Activated naive CD4-positive, alpha-beta T cell treated with anti-CD3 and anti-CD28 coated beads, Interleukin-2, amount 50 U/mL, for 16 hours (primary cell): ENCODE measurements at regions not wholly inside any gene's neighbourhood (a gene's known extent, or its start where the extent isn't known, plus 50 kb on each side); places are given as distances from the start of the nearest gene placed in this dataset.

ENCODE experiments used
- DNase-seq: peaks from one replicate; pipeline ENCODE4 v3.0.0-alpha.2; 2020

- no peak for DNase-seq
Observed at GRCh38 chr18:77763530-77764145, 514.0 kb downstream of the GALR1 start.

GRCh38 chr18:77765468-77765867 lies 515.8 kb downstream of the GALR1 start:
- no peak for DNase-seq

GRCh38 chr18:77766421-77766820 lies 516.8 kb downstream of the GALR1 start:
- no peak for DNase-seq

- no peak for DNase-seq
Observed at GRCh38 chr18:77772177-77772576, 522.5 kb downstream of the GALR1 start.

GRCh38 chr18:77776104-77776503 lies 526.5 kb downstream of the GALR1 start:
- no peak for DNase-seq

GRCh38 chr18:77777163-77777562 lies 527.5 kb downstream of the GALR1 start:
- DNase-seq: no peak

- DNase-seq: no peak
Observed at GRCh38 chr18:77784759-77785379, 535.2 kb downstream of the GALR1 start.

GRCh38 chr18:77785415-77785975 lies 535.8 kb downstream of the GALR1 start:
- DNase-seq: no peak

- no peak for DNase-seq
Observed at GRCh38 chr18:77803024-77803423, 553.4 kb downstream of the GALR1 start.

- no peak for DNase-seq
Observed at GRCh38 chr18:77804382-77804781, 554.7 kb downstream of the GALR1 start.

- DNase-seq: no peak
Observed at GRCh38 chr18:77807650-77808049, 558.0 kb downstream of the GALR1 start.

GRCh38 chr18:77811503-77811902 lies 561.9 kb downstream of the GALR1 start:
- no peak for DNase-seq

- no peak for DNase-seq
Observed at GRCh38 chr18:77815666-77816338, 566.2 kb downstream of the GALR1 start.

- DNase-seq: no peak
Observed at GRCh38 chr18:77818328-77818727, 568.7 kb downstream of the GALR1 start.

GRCh38 chr18:77820472-77820871 lies 570.8 kb downstream of the GALR1 start:
- DNase-seq: no peak

GRCh38 chr18:77821892-77822291 lies 572.2 kb downstream of the GALR1 start:
- no peak for DNase-seq

GRCh38 chr18:77822632-77823031 lies 573.0 kb downstream of the GALR1 start:
- no peak for DNase-seq

GRCh38 chr18:77833807-77834206 lies 584.2 kb downstream of the GALR1 start:
- DNase-seq: no peak

GRCh38 chr18:77851802-77852201 lies 602.2 kb downstream of the GALR1 start:
- no peak for DNase-seq

GRCh38 chr18:77853859-77854258 lies 604.2 kb downstream of the GALR1 start:
- no peak for DNase-seq

- no peak for DNase-seq
Observed at GRCh38 chr18:77857678-77858655, 608.3 kb downstream of the GALR1 start.

GRCh38 chr18:77859634-77860033 lies 610.0 kb downstream of the GALR1 start:
- no peak for DNase-seq
